Fibroblast of pulmonary artery (primary cell): ENCODE measurements at regions not wholly inside any gene's neighbourhood (a gene's known extent, or its start where the extent isn't known, plus 50 kb on each side); places are given as distances from the start of the nearest gene placed in this dataset.
A peak's percentile ranks its signal among the peaks of the same experiment; 100 is the strongest.
"Not testable (repeated sequence)": the region's sequence is repeated elsewhere in the genome, so short reads cannot be mapped to it uniquely, and the experiment has no call there.

Experiments
- DNase-seq: peaks from one replicate; pipeline ENCODE4 v3.0.0-alpha.2; 2010; ENCODE audit warnings: low read depth
- H3K4me3 ChIP-seq: replicated peaks from 2 replicates; pipeline ENCODE4 v1.5.1; 2011; ENCODE audit warnings: low read depth, mild to moderate bottlenecking, control low read depth, low read length, moderate library complexity
- TF ChIP-seq, protein P1 (sequence below): IDR thresholded peaks from 2 replicates; pipeline ENCODE4 v1.5.1; 2011; ENCODE audit warnings: mild to moderate bottlenecking, control low read depth, low read length, inconsistent platforms; ENCODE audit errors: missing control alignments

GRCh38 chrX:66876776-66877175 lies 237.9 kb upstream of the EDA2R start:
- no peak for DNase-seq
- no peak overlapping the region for H3K4me3 ChIP-seq
- TF ChIP-seq, protein P1, sequence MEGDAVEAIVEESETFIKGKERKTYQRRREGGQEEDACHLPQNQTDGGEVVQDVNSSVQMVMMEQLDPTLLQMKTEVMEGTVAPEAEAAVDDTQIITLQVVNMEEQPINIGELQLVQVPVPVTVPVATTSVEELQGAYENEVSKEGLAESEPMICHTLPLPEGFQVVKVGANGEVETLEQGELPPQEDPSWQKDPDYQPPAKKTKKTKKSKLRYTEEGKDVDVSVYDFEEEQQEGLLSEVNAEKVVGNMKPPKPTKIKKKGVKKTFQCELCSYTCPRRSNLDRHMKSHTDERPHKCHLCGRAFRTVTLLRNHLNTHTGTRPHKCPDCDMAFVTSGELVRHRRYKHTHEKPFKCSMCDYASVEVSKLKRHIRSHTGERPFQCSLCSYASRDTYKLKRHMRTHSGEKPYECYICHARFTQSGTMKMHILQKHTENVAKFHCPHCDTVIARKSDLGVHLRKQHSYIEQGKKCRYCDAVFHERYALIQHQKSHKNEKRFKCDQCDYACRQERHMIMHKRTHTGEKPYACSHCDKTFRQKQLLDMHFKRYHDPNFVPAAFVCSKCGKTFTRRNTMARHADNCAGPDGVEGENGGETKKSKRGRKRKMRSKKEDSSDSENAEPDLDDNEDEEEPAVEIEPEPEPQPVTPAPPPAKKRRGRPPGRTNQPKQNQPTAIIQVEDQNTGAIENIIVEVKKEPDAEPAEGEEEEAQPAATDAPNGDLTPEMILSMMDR, result no peak

- TF ChIP-seq, protein P1, result no peak
- DNase-seq, result no peak
- H3K4me3 ChIP-seq, result no peak overlapping the region
These were observed 233.9 kb upstream of the EDA2R start for GRCh38 chrX:66872771-66873170.

DNA sequence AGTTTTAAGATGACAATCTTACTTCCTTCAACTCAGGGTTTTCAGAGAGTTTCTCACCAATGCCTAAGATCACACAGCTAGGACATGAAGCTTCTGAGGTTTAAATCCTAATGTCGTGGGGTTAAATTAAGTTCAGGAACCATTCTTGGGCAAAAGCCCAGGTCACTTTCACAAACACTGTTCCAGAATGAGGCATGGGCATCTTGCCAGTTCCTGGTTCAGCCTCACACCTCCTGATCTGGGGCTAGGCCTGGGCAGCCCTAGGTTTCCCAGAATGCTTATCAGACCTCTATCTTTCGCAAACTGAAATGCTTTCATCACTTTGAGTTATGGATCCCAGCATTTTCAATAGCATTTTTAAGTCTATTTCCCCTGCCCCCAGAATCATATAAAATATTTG lies 224.8 kb upstream of the EDA2R start:
- H3K4me3 ChIP-seq, result no peak overlapping the region
- TF ChIP-seq, protein P1, result no peak
- no peak for DNase-seq

GRCh38 chrX:66833426-66833825 lies 194.5 kb upstream of the EDA2R start:
- DNase-seq, result no peak
- TF ChIP-seq, protein P1, result no peak

DNA sequence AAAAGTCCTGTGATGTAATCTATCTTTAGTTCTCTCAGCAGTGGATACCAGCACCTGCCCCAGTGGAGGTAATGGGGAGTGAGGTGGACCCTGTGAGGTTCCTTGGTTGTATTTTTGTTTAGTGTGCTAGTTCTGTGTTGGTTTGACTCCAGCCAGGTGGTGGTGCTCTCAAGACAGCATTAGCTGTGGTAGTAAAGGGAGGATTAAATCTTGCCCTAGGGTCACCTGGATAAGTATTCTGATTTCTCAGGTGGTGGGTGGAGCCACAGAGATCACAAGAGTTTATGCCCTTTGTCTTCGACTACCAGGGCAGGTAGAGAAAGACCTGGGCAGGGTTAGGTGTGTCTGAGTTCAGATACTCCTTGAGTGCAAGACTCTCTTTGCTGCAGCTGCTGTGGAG lies 176.3 kb upstream of the EDA2R start:
- no peak for DNase-seq
- H3K4me3 ChIP-seq, result no peak overlapping the region
- TF ChIP-seq, protein P1, result no peak

More at GRCh38 chrX:66833426-66833825, 194.5 kb upstream of the EDA2R start:
- H3K4me3 ChIP-seq, result no peak overlapping the region

DNA sequence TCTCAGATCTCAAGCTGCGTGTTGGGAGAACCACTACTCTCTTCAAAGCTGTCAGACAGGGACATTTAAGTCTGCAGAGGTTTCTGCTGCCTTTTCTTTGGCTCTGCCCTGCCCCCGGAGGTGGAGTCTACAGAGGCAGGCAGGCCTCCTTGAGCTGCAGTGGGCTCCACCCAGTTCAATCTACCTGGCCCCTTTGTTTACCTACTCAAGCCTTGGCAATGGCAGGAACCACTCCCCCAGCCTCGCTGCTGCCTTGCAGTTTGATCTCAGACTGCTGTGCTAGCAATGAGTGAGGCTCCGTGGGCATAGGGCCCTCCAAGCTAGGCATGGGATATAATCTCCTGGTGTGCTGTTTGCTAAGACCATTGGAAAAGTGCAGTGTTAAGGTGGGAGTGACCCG lies 155.6 kb upstream of the EDA2R start:
- H3K4me3 ChIP-seq, DNase-seq: not testable (repeated sequence)

GRCh38 chrX:66766318-66766717 lies 127.4 kb upstream of the EDA2R start:
- no peak for DNase-seq
- no peak overlapping the region for H3K4me3 ChIP-seq
- TF ChIP-seq, protein P1, result no peak

DNA sequence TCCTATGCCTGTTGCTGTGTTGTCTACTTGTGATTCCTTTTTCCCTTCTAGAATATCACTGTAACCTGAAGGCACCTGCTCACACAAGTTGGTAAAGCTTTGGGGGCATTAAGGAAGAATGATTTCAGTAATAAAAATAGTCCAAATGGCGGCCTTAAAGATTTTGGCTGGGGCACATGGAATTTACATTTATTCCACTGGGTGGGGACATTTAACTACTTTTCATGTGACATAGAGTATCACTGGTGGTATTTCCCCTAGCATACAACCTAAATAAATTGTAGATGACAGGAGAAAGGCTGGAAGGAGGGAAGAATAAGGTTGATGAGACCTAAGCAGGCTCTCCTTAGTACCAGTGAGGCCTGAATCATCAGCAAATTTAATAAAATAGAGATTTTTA lies 121.8 kb upstream of the EDA2R start:
- no peak overlapping the region for H3K4me3 ChIP-seq
- TF ChIP-seq, protein P1, result no peak
- DNase-seq, result peak; percentile 1
